ENCODE measurements at regions not wholly inside any gene's neighbourhood (a gene's known extent, or its start where the extent isn't known, plus 50 kb on each side); places are given as distances from the start of the nearest gene placed in this dataset.

- no peak overlapping the region for H3K27ac ChIP-seq
- no peak for TF ChIP-seq POLR2A (IDR thresholded peaks at IDR 0.05)
- DNase-seq (peak; percentile 31 to 52 (median 40)), ATAC-seq (peak; percentile 75)
- peaks cover 13% of the 10 kb centered on the region for H3K4me1 ChIP-seq
- intact Hi-C loops (cut with DNase I): no loop called here
- no peaks in the 10 kb centered on the region for H3K9me3 ChIP-seq
- H3K36me3 ChIP-seq (replicated peaks in 1 of 2; ENCODE audit: insufficient read depth in 1 of 2, low read depth in 2 of 2): no peaks in the 10 kb centered on the region
- 46 to 54% methylated on average over 2 of the region's 2 CpGs for WGBS, 2 donors
- H3K27me3 ChIP-seq: no peaks in the 10 kb centered on the region
- no peak overlapping the region for H3K4me3 ChIP-seq
Measured at GRCh38 chr3:31300456-31301443, 232.0 kb upstream of the STT3B start.

GRCh38 chr3:31302343-31302742, 230.4 kb upstream of the STT3B start:
- intact Hi-C loops (cut with DNase I): no loop called here
- H3K27me3 ChIP-seq: no peaks in the 10 kb centered on the region
- H3K9me3 ChIP-seq: no peaks in the 10 kb centered on the region
- TF ChIP-seq POLR2A (IDR thresholded peaks at IDR 0.05): no peak
- TF ChIP-seq CTCF (IDR thresholded peaks at IDR 0.05): no peak
- H3K36me3 ChIP-seq (replicated peaks in 1 of 2; ENCODE audit: insufficient read depth in 1 of 2, low read depth in 2 of 2): no peaks in the 10 kb centered on the region
- H3K27ac ChIP-seq: no peak overlapping the region
- no peak for ATAC-seq
- H3K4me3 ChIP-seq: no peak overlapping the region
- DNase-seq: no peak
- 92 to 95% methylated on average over 1 of the region's 1 CpG for WGBS, 2 donors
- peaks cover 13% of the 10 kb centered on the region for H3K4me1 ChIP-seq

GRCh38 chr3:31305340-31305739, 227.4 kb upstream of the STT3B start:
- H3K36me3 ChIP-seq (replicated peaks in 1 of 2; ENCODE audit: insufficient read depth in 1 of 2, low read depth in 2 of 2): no peaks in the 10 kb centered on the region
- peaks cover 12% of the 10 kb centered on the region for H3K4me1 ChIP-seq
- no peak for ATAC-seq
- DNase-seq: no peak
- H3K4me3 ChIP-seq: no peak overlapping the region
- WGBS, 2 donors: 75 to 79% methylated on average over 2 of the region's 2 CpGs
- H3K9me3 ChIP-seq: no peaks in the 10 kb centered on the region
- no peaks in the 10 kb centered on the region for H3K27me3 ChIP-seq
- intact Hi-C loops (cut with DNase I): no loop called here
- no peak for TF ChIP-seq POLR2A (IDR thresholded peaks at IDR 0.05)
- no peak for TF ChIP-seq CTCF (IDR thresholded peaks at IDR 0.05)
- no peak overlapping the region for H3K27ac ChIP-seq

GRCh38 chr3:31307131-31307785, 225.5 kb upstream of the STT3B start:
- intact Hi-C loops (cut with DNase I): no loop called here
- ATAC-seq: no peak
- H3K4me3 ChIP-seq: no peak overlapping the region
- H3K36me3 ChIP-seq (replicated peaks in 1 of 2; ENCODE audit: insufficient read depth in 1 of 2, low read depth in 2 of 2): no peaks in the 10 kb centered on the region
- no peaks in the 10 kb centered on the region for H3K27me3 ChIP-seq
- no peak overlapping the region for H3K27ac ChIP-seq
- no peak for DNase-seq
- H3K4me1 ChIP-seq: no peaks in the 10 kb centered on the region
- no peaks in the 10 kb centered on the region for H3K9me3 ChIP-seq
- TF ChIP-seq CTCF (IDR thresholded peaks at IDR 0.05) (no peak), POLR2A (IDR thresholded peaks at IDR 0.05) (no peak)
- WGBS, 2 donors: 53 to 59% methylated on average over 1 of the region's 1 CpG

GRCh38 chr3:31311559-31311958, 221.2 kb upstream of the STT3B start:
- TF ChIP-seq CTCF (IDR thresholded peaks at IDR 0.05) (no peak), POLR2A (IDR thresholded peaks at IDR 0.05) (no peak)
- Histone ChIP-seq H3K4me3 (no peak overlapping the region), H3K4me1 (no peaks in the 10 kb centered on the region), H3K9me3 (no peaks in the 10 kb centered on the region), H3K36me3 (replicated peaks in 1 of 2; ENCODE audit: insufficient read depth in 1 of 2, low read depth in 2 of 2) (no peaks in the 10 kb centered on the region), H3K27me3 (no peaks in the 10 kb centered on the region), H3K27ac (no peak overlapping the region)
- intact Hi-C loops (cut with DNase I): no loop called here
- no peak for ATAC-seq
- 73 to 79% methylated on average over 3 of the region's 3 CpGs for WGBS, 2 donors
- DNase-seq: no peak

All from body of pancreas (tissue), 4 donors.